Keratinocyte (primary cell): ENCODE measurements at regions not wholly inside any gene's neighbourhood (a gene's known extent, or its start where the extent isn't known, plus 50 kb on each side); places are given as distances from the start of the nearest gene placed in this dataset.

Experiments used
- EZH2 ChIP-seq: IDR thresholded peaks from one replicate; pipeline ENCODE4 v1.6.1; 2012; ENCODE audit warnings: inconsistent platforms, mild to moderate bottlenecking, low read length, moderate library complexity
- TF ChIP-seq, protein P1 (sequence below), 3 experiments: IDR thresholded peaks in 1 of 3; conservative IDR thresholded peaks in 1 of 3; optimal IDR thresholded peaks in 1 of 3; 2 replicates in 2 of 3; 3 replicates in 1 of 3; pipeline versions ENCODE3 to v1.5.1; 2011; ENCODE audit warnings: low read length in 3 of 3, mild to moderate bottlenecking in 3 of 3, moderate library complexity in 2 of 3, control low read depth in 1 of 3, inconsistent platforms in 1 of 3; ENCODE audit not compliant: insufficient read depth in 2 of 3; ENCODE audit errors: extremely low read depth in 1 of 3

- TF ChIP-seq, protein P1, sequence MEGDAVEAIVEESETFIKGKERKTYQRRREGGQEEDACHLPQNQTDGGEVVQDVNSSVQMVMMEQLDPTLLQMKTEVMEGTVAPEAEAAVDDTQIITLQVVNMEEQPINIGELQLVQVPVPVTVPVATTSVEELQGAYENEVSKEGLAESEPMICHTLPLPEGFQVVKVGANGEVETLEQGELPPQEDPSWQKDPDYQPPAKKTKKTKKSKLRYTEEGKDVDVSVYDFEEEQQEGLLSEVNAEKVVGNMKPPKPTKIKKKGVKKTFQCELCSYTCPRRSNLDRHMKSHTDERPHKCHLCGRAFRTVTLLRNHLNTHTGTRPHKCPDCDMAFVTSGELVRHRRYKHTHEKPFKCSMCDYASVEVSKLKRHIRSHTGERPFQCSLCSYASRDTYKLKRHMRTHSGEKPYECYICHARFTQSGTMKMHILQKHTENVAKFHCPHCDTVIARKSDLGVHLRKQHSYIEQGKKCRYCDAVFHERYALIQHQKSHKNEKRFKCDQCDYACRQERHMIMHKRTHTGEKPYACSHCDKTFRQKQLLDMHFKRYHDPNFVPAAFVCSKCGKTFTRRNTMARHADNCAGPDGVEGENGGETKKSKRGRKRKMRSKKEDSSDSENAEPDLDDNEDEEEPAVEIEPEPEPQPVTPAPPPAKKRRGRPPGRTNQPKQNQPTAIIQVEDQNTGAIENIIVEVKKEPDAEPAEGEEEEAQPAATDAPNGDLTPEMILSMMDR (optimal IDR thresholded peaks at IDR 0.05 in 1 of 3, IDR thresholded peaks at IDR 0.05 in 1 of 3, conservative IDR thresholded peaks at IDR 0.05 in 1 of 3; ENCODE audit: extremely low read depth in 1 of 3, insufficient read depth in 2 of 3, low read length in 3 of 3), result no peak
- no peak for TF ChIP-seq EZH2
Observed at GRCh38 chr3:89580859-89581258, 473.4 kb downstream of the EPHA3 start.
